ENCODE measurements at regions not wholly inside any gene's neighbourhood (a gene's known extent, or its start where the extent isn't known, plus 50 kb on each side); places are given as distances from the start of the nearest gene placed in this dataset.

DNA sequence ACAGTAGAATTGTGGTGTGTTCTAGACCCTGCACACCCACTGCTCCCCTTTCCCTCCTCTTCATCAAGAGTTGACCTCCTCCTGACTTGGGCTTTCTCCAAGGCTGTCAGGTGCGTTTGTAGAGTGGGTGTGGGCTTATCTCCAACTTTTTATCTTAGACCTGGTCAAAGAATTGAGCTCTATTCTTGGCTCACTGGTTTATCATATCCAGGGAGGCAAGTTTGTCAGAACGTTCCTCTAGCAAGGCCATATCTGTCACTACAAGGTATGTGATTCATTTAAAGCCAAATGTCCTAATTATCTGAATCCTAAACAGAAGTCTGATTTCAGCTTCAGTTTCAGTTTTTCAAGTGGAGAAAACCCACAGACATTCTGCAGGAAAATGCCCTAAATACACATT lies 117.1 kb upstream of the MGAT5 start:
- DNase-seq (ENCODE audit: low read depth in 4 of 4, low spot score in 1 of 4) = no peak

DNA sequence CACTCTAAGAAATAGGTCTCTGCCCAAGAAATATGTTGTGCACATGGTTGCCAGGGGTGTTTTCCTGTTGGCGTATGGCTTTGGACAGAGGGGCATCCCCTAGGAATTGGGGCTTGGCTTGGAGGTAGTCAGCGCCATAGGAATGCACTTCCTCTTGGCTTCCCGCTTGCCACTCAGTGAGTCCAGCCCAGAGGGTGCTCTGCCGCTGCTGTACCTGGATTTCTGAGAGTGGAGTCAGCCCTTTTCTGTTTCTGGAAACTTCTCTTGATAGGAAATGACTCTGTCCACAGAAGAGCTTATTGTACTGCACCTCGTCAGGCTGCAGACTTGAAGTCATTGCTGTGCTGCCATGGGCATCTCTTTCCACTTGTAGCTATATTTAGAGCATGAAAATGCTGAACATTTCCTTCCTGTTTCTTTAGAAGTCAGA lies 116.7 kb upstream of the MGAT5 start:
- no peak for DNase-seq (ENCODE audit: low read depth in 4 of 4, low spot score in 1 of 4)

DNA sequence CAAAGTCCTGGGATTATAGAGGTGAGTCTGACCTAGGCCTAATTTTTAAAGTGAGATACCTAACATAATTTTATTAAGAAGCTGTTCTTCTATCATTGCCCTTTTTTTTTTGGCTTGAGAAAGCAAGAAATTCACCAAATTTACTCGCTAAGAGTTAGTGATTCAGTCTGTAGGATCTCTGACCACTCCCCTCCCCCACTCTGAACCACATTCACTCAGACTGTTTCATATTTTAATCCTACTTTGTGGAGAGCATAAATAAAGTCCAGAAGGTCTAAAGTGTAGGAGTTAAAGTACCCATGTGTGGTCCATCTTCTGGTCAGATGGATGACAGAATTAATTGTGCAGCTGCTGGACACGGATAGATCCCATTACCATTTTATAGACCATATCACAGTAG lies 115.8 kb upstream of the MGAT5 start:
- DNase-seq (ENCODE audit: low read depth in 4 of 4, low spot score in 1 of 4) = no peak

DNA sequence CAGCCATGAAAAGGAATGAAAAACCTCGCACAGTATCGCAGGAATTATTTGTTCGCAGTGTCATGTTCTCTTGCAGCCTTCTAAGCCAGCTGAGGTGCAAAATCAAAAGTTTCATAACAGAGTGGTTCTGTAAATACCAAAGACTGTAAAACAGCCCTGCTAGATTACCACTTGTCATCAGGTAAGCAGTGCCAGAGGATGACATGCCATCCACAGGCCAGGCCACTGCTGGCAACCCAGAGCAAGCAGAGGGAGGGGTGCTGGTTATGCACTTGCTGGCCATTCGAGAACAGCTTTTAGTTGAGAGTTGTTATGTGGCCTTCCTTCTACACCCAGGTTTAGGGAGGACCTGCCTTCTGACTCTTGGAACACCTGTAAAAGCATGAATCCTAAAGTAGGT lies 114.3 kb upstream of the MGAT5 start:
- DNase-seq (ENCODE audit: low read depth in 4 of 4, low spot score in 1 of 4) = no peak

DNA sequence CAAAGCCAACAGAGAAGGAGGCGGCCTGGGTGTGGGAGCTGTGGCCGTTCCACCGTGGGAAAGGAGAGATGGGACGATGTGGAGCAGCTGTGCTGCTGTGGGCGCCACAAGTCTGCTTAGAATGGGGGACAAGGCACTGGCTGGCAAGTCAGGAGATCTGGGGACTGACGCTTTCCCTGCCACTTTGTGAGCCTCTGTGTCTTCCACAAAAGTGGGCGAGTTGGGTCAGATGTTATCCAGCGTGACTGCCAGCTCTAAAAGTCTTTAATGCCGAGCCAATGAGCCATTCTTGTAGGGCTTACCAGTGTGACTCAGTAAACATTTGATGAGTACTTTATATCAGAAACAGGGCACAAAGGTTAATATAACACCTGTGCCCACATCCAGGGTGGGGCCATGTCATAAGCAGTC lies 113.6 kb upstream of the MGAT5 start:
- DNase-seq (ENCODE audit: low read depth in 4 of 4, low spot score in 1 of 4) = no peak

DNA sequence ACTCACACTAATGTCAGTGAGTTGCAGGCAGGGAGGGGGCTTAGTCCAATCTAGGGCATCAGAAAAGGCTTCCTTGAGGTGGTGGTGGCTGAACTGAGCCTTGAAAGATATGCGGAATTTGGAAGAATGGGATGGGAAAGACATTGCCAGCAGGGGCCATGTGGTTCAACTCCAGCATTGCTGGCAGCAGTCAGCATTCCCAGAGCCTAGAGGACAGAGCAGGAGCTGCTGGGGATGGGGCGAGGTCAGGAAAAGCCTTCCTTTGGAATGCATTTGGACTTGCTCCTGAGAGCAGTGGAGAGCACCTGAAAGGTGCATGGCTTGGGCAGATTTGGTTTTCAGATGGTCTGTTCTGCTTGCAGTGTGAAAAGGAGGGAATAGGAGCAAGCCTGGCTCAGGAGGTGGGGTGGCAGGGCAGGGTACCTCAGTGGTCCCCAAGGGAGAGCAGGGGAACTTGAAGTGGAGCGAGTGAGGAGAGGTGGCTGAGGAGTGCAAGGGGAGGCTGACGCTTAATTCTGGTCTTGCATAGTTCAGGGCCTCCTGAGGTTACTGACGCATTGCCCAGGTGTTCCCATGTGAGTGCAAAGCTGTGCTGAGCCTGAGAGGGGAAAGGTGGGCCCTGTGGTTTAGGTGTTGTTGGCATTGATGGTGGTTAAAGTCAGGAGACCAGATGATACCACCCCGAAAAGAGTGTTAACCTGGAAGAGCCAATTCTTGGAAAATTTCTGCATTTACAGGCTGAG lies 112.1 kb upstream of the MGAT5 start:
- no peak for DNase-seq (ENCODE audit: low read depth in 4 of 4, low spot score in 1 of 4)

DNA sequence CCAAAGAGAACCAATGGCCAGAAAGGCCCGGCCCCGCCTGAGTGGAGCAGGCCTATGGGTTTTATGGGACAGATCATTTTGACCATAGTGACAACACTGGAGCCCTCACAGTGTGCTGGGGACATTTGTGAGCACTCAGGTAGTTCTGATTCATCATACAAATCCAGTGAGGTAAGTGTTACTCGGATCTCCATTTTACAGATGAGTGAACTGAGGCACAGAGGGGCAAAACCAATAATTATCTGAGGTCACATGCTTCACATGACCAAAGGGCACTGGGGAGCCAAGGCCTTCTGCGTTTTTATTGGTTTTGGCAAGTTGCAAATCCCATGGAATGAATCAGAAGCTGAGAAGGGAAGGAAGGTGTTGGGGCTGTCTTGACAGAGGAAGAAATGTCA lies 111.5 kb upstream of the MGAT5 start:
- DNase-seq (ENCODE audit: low read depth in 4 of 4, low spot score in 1 of 4) = no peak

DNA sequence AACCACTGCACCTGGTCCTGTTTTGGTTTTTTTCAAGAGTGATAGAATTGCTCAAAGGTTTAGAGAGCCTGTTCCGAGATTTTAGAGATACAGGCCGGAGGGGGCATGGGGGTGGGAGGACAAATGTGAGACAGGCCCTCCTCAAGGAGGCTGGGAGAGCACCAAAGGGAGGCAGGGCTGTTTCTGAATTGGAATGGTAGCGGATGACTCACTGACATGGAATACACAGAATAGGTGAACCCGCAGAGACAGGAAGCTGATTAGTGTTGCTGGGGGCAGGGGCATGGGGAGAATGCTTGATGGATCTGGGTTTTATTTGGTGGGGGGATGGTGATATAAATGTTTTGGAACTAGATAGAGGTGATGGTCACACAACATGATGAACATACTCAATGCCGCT lies 111.0 kb upstream of the MGAT5 start:
- DNase-seq (ENCODE audit: low read depth in 4 of 4, low spot score in 1 of 4) = no peak

DNA sequence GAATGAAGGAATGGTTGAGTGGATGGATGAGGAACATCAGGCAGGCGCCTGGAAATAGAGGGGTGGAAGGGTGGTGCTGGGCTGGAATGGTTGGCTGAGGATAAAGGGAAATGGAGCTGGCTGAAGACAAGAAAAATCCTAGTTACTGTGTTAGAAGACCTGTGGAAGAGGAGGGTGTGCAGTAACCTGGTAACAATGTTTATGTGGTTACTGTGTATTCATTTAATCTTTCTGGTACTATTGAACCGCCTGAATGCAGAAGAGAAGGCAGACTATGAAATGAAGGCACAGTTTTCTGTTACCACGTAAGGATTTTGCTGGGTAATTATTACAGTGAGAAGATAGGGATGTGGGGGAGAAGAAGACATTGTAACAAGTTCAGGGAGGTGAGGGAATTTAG lies 110.3 kb upstream of the MGAT5 start:
- DNase-seq (ENCODE audit: low read depth in 4 of 4, low spot score in 1 of 4) = no peak

DNA sequence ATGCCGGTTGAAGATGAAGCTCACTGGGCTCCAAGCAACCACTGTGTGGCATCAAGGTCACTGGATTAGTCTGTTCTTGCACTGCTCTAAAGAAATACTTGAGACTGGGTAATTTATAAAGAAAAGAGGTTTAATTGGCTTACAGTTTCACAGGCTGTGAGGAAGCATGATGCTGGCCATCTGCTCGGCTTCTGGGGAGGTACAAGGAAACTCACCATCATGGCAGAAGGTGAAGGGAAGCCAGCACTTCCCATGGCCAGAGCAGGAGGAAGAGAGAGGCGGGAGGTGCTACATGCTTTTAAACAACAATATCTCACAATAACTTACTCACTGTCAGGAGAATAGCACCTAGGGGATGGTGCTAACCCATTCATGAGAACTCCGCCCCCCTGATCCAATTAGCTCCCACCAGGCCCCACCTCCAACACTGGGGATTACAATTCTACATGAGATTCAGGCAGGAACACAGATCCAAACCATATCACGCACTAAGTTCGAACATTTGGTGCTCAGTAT lies 109.7 kb upstream of the MGAT5 start:
- no peak for DNase-seq (ENCODE audit: low read depth in 4 of 4, low spot score in 1 of 4)

DNA sequence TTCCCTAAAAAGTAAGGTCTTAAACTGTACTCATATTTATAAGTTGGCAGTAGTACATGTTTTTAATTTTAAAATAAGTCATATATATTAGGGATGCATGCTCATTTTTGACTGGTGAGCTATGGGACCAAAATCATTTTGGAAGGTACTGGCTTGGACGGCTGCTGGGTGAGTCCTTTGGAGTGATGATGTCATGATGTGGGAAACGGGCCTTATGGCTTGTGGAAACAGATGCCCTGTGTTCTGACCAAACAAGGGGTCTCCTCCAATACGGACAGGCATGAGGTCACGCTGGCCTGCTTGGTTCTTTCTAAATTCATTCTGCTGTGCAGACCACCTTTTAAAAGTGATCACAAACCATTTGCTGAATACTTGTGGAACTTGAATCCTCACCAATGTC lies 109.2 kb upstream of the MGAT5 start:
- no peak for DNase-seq (ENCODE audit: low read depth in 4 of 4, low spot score in 1 of 4)

DNA sequence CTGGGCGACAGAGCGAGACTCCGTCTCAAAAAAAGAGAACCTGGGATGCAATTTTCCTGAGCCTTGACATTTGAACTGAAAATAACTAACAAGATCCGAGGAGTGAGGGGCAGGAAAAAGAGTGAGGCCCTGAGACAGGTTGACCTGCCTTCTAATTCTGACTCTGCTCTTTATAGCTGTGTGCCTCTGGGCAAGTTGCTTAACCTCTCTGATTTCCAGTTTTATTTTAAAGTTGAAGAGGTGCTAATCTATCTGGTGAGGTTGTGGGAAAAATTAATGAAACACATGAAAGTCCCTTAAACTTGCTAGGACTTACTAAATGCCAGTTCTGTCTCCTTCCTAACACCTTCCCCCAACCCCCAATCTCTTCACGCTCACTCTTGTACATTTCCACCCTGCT lies 108.4 kb upstream of the MGAT5 start:
- no peak for DNase-seq (ENCODE audit: low read depth in 4 of 4, low spot score in 1 of 4)

DNA sequence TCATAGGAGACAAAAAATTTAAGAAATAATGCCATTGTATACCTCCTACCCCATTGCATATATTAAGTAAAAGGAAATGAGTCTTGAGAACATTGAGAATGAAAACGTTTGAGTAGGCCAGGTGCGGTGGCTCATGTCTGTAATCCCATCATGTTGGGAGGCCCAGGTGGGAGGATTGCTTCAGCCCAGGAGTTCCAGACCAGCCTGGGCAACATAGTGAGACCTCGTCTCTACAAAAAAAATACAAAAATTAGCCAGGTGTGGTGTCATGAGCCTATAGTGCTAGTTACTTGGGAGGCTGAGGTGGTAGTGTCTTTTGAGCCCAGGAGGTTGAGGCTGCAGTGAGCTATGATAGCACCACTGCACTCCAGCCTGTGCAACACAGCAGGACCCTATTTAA lies 107.7 kb upstream of the MGAT5 start:
- DNase-seq (ENCODE audit: low read depth in 4 of 4, low spot score in 1 of 4) = no peak

DNA sequence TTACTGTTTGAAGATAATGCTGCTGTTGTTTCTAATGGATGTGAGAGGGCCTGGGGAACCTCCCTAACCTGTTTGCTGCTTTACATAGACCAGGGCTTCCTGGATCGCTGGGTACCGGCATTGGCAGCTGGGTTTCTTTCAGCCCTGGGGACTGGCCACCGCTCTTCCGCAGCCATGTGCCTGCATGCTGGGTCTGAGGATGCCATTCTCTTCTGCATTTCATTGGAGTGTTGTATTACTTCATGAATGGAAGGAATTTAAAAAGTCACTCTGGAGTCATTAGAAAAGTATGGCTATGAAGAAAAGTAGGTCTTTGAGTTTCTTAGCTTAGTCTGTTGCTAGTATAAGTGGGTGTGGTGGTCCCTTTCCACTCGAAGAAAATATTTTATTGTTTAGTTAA lies 107.3 kb upstream of the MGAT5 start:
- DNase-seq (ENCODE audit: low read depth in 4 of 4, low spot score in 1 of 4) = no peak

DNA sequence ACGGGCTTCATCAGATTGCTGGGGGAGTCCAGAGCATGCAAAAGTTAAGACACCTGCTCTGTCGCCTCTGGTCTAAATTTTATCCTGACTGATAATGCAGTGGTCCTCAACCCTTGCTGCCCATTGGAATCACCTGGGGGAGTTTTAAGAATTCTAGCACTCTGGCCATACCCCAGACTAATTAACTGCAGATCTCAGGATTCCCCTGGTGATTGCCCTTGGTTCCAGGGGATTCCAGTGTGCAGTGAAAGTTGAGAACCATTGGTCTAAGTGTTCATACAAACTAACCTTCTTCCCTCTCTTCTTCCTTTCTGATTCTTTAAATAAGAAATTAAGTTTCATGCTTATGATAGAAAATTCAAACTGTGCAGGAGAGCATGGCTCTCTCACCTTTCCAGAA lies 105.7 kb upstream of the MGAT5 start:
- no peak for DNase-seq (ENCODE audit: low read depth in 4 of 4, low spot score in 1 of 4)

DNA sequence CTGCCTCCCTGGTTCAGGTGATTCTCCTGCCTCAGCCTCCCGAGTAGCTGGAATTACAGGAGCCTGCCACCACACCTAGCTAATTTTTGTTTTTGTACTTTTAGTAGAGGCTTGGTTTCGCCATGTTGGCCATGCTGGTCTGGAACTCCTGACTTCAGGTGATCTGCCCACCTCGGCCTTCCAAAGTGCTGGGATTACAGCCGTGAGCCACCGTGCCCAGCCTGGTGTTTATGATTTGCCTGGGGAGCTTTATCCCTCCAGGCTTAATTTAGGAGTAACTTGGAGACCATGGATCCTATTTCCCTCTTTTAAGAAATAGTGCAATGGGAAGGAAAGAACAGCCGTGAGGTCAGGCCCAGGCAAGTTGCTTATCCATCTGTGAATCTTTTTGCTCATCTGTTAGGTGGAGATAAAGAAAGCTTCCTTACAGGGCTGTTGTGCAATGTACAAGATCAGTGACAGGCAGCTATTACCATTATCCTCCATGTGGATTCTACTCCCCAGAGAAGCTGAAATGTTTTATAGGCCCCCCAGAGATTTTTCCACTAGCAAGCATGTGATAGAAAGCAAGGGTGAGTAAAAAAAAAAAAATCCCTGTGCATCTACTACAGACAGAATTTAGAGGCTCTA lies 104.9 kb upstream of the MGAT5 start:
- DNase-seq (ENCODE audit: low read depth in 4 of 4, low spot score in 1 of 4) = no peak

DNA sequence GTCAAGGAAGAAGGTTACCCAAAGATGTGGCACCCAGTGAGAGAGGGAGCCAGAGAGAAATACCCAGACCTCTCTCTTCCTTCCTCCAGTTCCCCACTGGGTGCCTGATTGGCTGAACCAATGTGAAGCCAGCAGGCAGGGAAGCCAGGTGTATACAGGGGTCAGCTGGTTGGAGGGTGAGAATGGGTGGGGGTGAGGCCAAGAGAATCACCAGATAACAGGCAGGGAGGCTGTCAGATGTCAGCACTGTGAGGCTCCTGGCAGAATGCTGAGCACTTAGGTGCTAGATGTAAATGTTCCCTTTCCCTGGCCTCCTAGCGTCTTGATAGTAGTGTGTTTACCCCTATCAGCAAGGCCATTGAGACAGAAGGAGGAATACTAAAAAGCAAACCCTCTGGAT lies 104.0 kb upstream of the MGAT5 start:
- DNase-seq (ENCODE audit: low read depth in 4 of 4, low spot score in 1 of 4) = no peak

DNA sequence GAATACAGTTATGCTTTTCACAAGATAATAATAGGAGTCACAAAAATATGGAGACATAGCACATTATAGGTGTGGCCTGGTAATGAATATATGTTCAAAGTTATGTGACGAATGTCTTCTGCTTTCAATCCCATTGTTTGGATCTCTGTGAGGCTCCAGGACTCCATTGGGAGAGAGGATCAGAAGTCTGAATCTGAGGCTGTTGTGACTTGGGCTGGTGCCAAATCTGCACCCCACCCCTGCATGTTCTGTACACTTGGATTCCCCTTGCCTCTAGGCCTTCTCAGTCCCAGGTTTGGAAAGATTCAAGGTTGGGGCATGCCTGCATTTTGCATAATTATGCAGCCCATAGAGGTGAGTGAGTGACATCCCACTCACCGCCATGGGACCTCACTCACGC lies 103.1 kb upstream of the MGAT5 start:
- DNase-seq (ENCODE audit: low read depth in 4 of 4, low spot score in 1 of 4) = no peak

DNA sequence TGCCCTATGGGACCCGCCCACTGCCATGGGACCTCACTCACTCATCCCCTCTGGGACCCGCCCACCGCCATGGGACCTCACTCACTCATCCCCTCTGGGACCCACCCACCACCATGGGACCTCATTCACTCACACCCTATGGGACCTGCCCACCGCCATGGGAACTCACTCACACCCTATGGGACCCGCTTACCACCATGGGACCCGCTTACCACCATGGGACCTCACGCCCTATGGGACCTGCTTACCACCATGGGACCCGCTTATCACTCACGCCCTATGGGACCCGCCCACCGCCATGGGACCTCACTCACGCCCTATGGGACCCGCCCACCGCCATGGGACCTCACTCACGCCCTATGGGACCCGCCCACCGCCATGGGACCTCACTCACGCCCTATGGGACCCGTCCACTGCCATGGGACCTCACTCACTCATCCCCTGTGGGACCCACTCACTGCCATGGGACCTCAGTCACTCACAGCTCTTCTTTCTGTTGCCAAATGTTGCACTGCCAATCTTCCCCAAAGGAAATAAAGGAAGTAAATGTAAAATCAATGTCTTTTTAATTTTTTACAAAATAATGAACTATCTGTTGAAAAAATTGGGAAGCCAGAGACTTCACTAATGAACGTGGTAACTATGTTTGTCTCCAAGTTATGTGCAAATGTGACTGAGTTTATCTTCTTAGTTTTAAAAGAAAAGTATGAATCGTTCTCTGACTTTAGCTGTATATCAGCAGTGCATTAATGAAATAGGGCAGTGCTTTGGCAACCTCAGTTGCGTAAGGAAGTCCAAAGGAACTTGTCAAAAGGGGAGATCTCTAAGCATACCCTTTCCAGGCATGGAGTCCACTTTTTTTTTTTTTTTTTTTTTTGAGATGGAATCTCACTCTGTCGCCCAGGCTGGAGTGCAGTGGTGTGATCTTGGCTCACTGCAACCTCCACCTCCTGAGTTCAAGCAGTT lies 101.5 kb upstream of the MGAT5 start:
- DNase-seq (ENCODE audit: low read depth in 4 of 4, low spot score in 1 of 4) = no peak

DNA sequence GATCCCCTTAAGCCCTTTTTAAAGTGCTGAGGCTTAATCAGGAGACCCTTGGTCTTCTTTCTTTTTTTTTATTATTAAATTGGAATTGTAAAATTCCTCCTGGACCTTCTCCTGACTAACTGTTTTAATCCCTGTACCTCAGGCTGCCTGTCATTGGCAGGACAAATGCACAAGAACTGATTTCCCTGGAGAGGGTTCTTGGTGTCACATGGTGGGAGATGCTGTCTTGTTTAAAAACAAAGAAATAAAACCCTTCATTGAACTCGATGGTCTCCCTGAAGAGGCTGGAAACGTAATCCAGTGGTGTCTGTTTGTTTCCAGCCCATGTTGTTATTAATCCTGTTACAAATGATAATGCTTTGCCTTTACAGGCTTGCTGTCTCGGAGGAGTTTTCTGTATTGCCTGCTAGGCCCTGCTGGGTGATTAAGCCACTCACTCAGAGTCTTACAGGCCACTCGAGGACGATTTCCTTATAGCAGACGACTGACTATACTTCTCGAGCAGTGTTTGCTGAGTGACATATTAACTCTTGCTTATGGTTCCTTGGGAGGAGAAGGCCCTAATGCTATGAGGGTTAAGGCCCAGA lies 100.5 kb upstream of the MGAT5 start:
- no peak for DNase-seq (ENCODE audit: low read depth in 4 of 4, low spot score in 1 of 4)

DNA sequence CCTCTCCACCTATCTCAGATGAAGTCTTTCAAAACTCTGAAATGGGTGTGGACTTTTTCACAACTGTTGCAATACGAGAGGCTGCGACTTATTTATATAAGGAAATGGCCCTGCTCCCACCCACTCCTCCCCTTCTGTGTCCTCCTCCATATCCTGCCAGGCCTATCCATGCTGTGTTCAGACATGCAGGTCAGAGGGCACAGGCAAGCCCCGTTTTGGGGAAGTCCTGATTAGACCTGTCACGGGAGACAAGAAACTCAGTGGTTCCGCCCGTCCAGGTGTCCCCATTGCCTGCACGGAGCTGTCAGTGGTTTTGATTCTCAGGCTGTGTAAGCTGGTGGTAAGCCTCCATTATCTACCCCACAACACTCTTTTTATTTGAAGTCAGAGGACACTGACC lies 99.6 kb upstream of the MGAT5 start:
- DNase-seq (ENCODE audit: low read depth in 4 of 4, low spot score in 1 of 4) = no peak

All from stimulated activated CD4-positive, alpha-beta T cell treated with anti-CD3 and anti-CD28 coated beads, Interleukin-1b, Interleukin-23, amount 100 ng/mL, for 24 hours (primary cell).